Panc1 (cell line): ENCODE measurements at regions not wholly inside any gene's neighbourhood (a gene's known extent, or its start where the extent isn't known, plus 50 kb on each side); places are given as distances from the start of the nearest gene placed in this dataset.

Experiments
- ATAC-seq: fragments of 200-7000 bp; cut with Tn5 transposase; 2 replicates; pipeline ENCODE4 v1.9.1; 2020; ENCODE audit warnings: mild to moderate bottlenecking, moderate library complexity
- BruUV-seq: library from RNA; stranded (reverse); fragments of 400-500 nt; replicated peaks from 2 replicates; lab custom pipeline; 2021; lab: Mats Ljungman, UMichigan
- CTCF ChIA-PET: fragments of 300-600 bp; sonication (Branson Sonifier 250); formaldehyde crosslinking; loops from one replicate; lab custom pipeline; 2022; ENCODE audit warnings: antibody characterized with exemption; lab: Charles Lee
- POLR2A ChIA-PET: fragments of 300-600 bp; sonication (Branson Sonifier 250); formaldehyde crosslinking; loops from one replicate; lab custom pipeline; 2022; ENCODE audit warnings: antibody characterized with exemption; lab: Charles Lee
- DNase-seq: peaks from one replicate; pipeline ENCODE4 v3.0.0-alpha.2; 2010; ENCODE audit warnings: low read depth, low spot score
- H3K27ac ChIP-seq: 2 replicates; pipeline ENCODE4 v1.5.1; 2011; ENCODE audit warnings: mild to moderate bottlenecking, low read length, inconsistent platforms
- H3K27me3 ChIP-seq: fragments of 200-500 bp; sonication (Bioruptor generic); 2 replicates; pipeline ENCODE4 v1.6.0; 2014; ENCODE audit warnings: low read length, inconsistent platforms; ENCODE audit not compliant: control insufficient read depth, insufficient read depth
- H3K36me3 ChIP-seq: fragments of 200-500 bp; sonication (Bioruptor generic); 2 replicates; pipeline ENCODE4 v1.5.1; 2014; ENCODE audit warnings: inconsistent platforms, mild to moderate bottlenecking, low read length, moderate library complexity; ENCODE audit not compliant: control insufficient read depth, insufficient read depth
- H3K4me1 ChIP-seq: 2 replicates; pipeline ENCODE4 v1.5.1; 2011; ENCODE audit warnings: inconsistent platforms, mild to moderate bottlenecking, low read length, moderate library complexity; ENCODE audit not compliant: control insufficient read depth, insufficient read depth
- H3K4me3 ChIP-seq, 2 experiments: 2 replicates each; pipeline ENCODE4 v1.5.1; 2011 to 2012; ENCODE audit warnings: low read depth in 2 of 2, low read length in 2 of 2, mild to moderate bottlenecking in 2 of 2, inconsistent platforms in 1 of 2, moderate library complexity in 1 of 2
- H3K9me3 ChIP-seq: fragments of 200-500 bp; sonication (Bioruptor generic); 2 replicates; pipeline ENCODE4 v1.5.1; 2014; ENCODE audit warnings: low read depth, mild to moderate bottlenecking, inconsistent platforms, low read length, moderate library complexity; ENCODE audit not compliant: control insufficient read depth, insufficient read depth
- POLR2AphosphoS5 ChIP-seq: IDR thresholded peaks from 2 replicates; pipeline ENCODE4 v1.6.1; 2012; ENCODE audit warnings: mild to moderate bottlenecking, low read depth, low read length, moderate library complexity
- SIN3A ChIP-seq: IDR thresholded peaks from 2 replicates; pipeline ENCODE4 v1.6.1; 2012; ENCODE audit warnings: low read depth, mild to moderate bottlenecking, low read length, moderate library complexity, borderline replicate concordance; ENCODE audit not compliant: insufficient read depth
- TCF7L2 ChIP-seq: IDR thresholded peaks from 2 replicates; pipeline ENCODE4 v1.6.1; 2011; ENCODE audit warnings: mild to moderate bottlenecking, low read depth, low read length, inconsistent platforms
- in situ Hi-C: cut with HindIII; loops from 2 replicates; pipeline ENCODE4 v1.10.0; 2016; ENCODE audit warnings: low sequenced_read_pairs, low pct_unique_long_range_greater_than_20kb
- intact Hi-C: fragments of 100-400 bp; cut with micrococcal nuclease; formaldehyde crosslinking; loops from one replicate; pipeline ENCODE4 v1.10.0; 2022; ENCODE audit not compliant: unreplicated experiment
- TF ChIP-seq, protein P1 (sequence below): fragments of 450-650 bp; IDR thresholded peaks from 2 replicates; pipeline ENCODE4 v1.5.1; 2017; ENCODE audit warnings: mild to moderate bottlenecking
- TF ChIP-seq, protein P2 (sequence below), 2 experiments: IDR thresholded peaks; 2 replicates each; pipeline ENCODE4 v1.6.1; 2011 to 2012; ENCODE audit warnings: low read depth in 2 of 2, control low read depth in 1 of 2, low read length in 1 of 2, mild to moderate bottlenecking in 1 of 2, moderate library complexity in 1 of 2; ENCODE audit not compliant: insufficient read depth in 1 of 2

DNA sequence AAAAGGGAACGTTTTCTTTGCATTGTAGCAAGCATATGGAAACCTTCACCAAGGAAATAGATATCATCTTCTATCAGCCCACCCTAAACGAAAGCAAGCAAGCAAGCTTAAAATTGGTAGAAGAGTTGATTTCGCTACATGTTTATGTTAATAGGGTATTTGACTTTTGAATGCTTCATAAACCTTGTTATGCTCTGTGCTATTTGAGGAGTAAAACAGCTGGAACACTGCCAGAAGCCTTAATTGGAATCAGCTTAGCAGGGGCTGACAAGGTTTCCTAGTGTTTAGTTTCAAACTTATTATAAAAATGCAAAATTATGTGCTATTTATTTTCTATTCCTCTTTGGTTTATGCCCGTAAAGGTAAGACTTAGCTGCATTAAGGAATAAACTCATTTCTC, 70.6 kb upstream of the LINC00305 start:
- no TSS peak for BruUV-seq
- in situ Hi-C loops: no loop called here

DNA sequence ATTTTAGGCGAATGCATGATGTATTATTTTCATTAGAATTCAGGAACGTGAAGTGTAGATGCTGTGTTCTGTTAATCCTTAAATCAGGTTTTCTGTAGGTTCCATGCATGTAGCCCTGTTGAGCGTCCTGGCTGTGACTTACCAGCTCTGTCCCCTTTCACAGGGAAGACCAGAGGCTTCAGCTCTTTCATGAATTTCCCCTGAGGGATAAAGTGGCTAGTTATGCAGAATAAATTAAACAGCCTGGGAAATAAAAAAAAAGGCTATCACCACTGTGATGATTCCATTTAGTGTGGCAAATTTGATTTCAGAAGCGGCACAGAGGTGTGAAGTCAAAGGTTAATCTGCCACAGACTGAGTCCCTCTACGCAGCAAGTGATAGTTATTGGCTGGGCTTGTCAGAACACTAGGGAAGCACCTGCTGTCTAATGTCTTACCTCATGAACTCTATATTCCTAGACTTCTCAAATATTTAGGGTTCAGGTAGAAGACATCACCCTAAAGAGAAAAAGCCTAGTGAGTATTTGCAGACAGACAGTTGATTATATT, 61.6 kb upstream of the LINC00305 start:
- DNase-seq: no peak
- no peak for TF ChIP-seq POLR2AphosphoS5
- TF ChIP-seq, protein P1, sequence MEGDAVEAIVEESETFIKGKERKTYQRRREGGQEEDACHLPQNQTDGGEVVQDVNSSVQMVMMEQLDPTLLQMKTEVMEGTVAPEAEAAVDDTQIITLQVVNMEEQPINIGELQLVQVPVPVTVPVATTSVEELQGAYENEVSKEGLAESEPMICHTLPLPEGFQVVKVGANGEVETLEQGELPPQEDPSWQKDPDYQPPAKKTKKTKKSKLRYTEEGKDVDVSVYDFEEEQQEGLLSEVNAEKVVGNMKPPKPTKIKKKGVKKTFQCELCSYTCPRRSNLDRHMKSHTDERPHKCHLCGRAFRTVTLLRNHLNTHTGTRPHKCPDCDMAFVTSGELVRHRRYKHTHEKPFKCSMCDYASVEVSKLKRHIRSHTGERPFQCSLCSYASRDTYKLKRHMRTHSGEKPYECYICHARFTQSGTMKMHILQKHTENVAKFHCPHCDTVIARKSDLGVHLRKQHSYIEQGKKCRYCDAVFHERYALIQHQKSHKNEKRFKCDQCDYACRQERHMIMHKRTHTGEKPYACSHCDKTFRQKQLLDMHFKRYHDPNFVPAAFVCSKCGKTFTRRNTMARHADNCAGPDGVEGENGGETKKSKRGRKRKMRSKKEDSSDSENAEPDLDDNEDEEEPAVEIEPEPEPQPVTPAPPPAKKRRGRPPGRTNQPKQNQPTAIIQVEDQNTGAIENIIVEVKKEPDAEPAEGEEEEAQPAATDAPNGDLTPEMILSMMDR: no peak
- POLR2A ChIA-PET: no interaction called here
- ATAC-seq: no peak
- H3K9me3 ChIP-seq: no peaks in the 10 kb centered on the region
- no TSS peak for BruUV-seq
- no peaks in the 10 kb centered on the region for H3K27me3 ChIP-seq
- in situ Hi-C loops (no loop called here), intact Hi-C loops (no loop called here)
- H3K36me3 ChIP-seq: no peaks in the 10 kb centered on the region
- CTCF ChIA-PET: no interaction called here
- H3K4me3 ChIP-seq: no peak overlapping the region
- H3K4me1 ChIP-seq: no peaks in the 10 kb centered on the region
- no peak overlapping the region for H3K27ac ChIP-seq

More for the DNA sequence above, 70.6 kb upstream of the LINC00305 start:
- no peak for TF ChIP-seq TCF7L2
- TF ChIP-seq POLR2AphosphoS5: no peak
- TF ChIP-seq, protein P2, sequence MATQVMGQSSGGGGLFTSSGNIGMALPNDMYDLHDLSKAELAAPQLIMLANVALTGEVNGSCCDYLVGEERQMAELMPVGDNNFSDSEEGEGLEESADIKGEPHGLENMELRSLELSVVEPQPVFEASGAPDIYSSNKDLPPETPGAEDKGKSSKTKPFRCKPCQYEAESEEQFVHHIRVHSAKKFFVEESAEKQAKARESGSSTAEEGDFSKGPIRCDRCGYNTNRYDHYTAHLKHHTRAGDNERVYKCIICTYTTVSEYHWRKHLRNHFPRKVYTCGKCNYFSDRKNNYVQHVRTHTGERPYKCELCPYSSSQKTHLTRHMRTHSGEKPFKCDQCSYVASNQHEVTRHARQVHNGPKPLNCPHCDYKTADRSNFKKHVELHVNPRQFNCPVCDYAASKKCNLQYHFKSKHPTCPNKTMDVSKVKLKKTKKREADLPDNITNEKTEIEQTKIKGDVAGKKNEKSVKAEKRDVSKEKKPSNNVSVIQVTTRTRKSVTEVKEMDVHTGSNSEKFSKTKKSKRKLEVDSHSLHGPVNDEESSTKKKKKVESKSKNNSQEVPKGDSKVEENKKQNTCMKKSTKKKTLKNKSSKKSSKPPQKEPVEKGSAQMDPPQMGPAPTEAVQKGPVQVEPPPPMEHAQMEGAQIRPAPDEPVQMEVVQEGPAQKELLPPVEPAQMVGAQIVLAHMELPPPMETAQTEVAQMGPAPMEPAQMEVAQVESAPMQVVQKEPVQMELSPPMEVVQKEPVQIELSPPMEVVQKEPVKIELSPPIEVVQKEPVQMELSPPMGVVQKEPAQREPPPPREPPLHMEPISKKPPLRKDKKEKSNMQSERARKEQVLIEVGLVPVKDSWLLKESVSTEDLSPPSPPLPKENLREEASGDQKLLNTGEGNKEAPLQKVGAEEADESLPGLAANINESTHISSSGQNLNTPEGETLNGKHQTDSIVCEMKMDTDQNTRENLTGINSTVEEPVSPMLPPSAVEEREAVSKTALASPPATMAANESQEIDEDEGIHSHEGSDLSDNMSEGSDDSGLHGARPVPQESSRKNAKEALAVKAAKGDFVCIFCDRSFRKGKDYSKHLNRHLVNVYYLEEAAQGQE (IDR thresholded peaks at IDR 0.05; ENCODE audit: insufficient read depth in 1 of 2, low read depth in 2 of 2, low read length in 1 of 2): no peak
- TF ChIP-seq, protein P1: no peak
- TF ChIP-seq SIN3A: no peak
- ATAC-seq (no peak), DNase-seq (no peak)
- ChIA-PET POLR2A (interaction anchor here (0.6 kb wide), 1 partner anchor 149 kb away, joined by 5 read pairs; no protein-coding TSS in a partner anchor), CTCF (no interaction called here)
- Histone ChIP-seq H3K27ac (no peak overlapping the region), H3K9me3 (no peaks in the 10 kb centered on the region), H3K36me3 (no peaks in the 10 kb centered on the region), H3K4me1 (no peaks in the 10 kb centered on the region), H3K4me3 (no peak overlapping the region), H3K27me3 (no peaks in the 10 kb centered on the region)
- intact Hi-C loops: no loop called here
